K562 (cell line): ENCODE measurements at regions not wholly inside any gene's neighbourhood (a gene's known extent, or its start where the extent isn't known, plus 50 kb on each side); places are given as distances from the start of the nearest gene placed in this dataset.

Experiments
- CEBPB ChIP-seq: fragments of 450-650 bp; IDR thresholded peaks from 2 replicates; pipeline ENCODE4 v1.6.1; 2016; ENCODE audit warnings: missing genetic modification characterization, missing compliant biosample characterization
- CTCF ChIP-seq, 3 experiments: IDR thresholded peaks in 2 of 3; conservative IDR thresholded peaks in 1 of 3; 2 replicates each; pipeline ENCODE4 v1.5.1; 2011 to 2012; ENCODE audit warnings: low read length in 3 of 3, mild to moderate bottlenecking in 3 of 3, control low read depth in 2 of 3, improper control_type of control experiment in 1 of 3, inconsistent platforms in 1 of 3, low read depth in 1 of 3, mixed read lengths in 1 of 3, moderate library complexity in 1 of 3; ENCODE audit not compliant: insufficient read depth in 2 of 3
- ELF1 ChIP-seq: fragments of 200-800 bp; sonication (Bioruptor generic); IDR thresholded peaks from 2 replicates; pipeline ENCODE4 v1.6.1; 2016; ENCODE audit warnings: missing genetic modification characterization, missing compliant biosample characterization
- EZH2 ChIP-seq: IDR thresholded peaks from 2 replicates; pipeline ENCODE4 v1.6.1; 2012; ENCODE audit warnings: low read depth, mild to moderate bottlenecking, inconsistent platforms, low read length, borderline replicate concordance
- HDAC6 ChIP-seq: IDR thresholded peaks from 2 replicates; pipeline ENCODE4 v1.6.1; 2012; ENCODE audit warnings: low read depth, mild to moderate bottlenecking, control low read depth, inconsistent platforms, low read length, moderate library complexity
- POLR2AphosphoS2 ChIP-seq: IDR thresholded peaks from 2 replicates; pipeline ENCODE4 v1.6.1; 2012; ENCODE audit warnings: low read length, improper control_type of control experiment
- RFX1 ChIP-seq: fragments of 450-650 bp; IDR thresholded peaks from 2 replicates; pipeline ENCODE4 v1.6.1; 2016; ENCODE audit warnings: mild to moderate bottlenecking, moderate library complexity
- TARDBP ChIP-seq: fragments of 450-650 bp; IDR thresholded peaks from 2 replicates; pipeline ENCODE4 v1.6.1; 2016
- TEAD4 ChIP-seq, 2 experiments: sonication (generic) in 1 of 2; formaldehyde crosslinking in 1 of 2; IDR thresholded peaks; 2 replicates each; pipeline versions ENCODE4 v1.6.1 to v1.8.0; 2012 to 2022; ENCODE audit warnings: borderline replicate concordance in 1 of 2, inconsistent platforms in 1 of 2, low read length in 1 of 2, mild to moderate bottlenecking in 1 of 2, missing genetic modification reagents in 1 of 2

DNA sequence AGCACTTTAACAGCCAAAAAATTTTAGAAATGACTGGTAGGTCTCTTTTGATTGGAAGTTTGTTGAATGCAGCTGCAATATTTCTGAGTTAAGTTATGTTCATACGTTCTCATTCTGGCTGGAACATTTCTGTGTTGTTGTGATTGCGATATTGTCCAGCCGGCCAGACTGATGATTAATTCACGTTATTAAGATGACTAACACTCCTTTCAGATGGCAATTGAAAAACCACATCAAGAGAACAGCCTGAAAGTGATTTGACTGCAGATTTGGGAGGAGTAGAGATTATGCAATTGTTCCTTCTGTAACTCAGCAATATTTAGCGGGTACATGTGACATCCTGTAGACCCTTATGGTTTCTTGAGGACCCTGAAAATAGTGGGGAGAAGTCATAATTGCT, 133.7 kb downstream of the FBXO15 start:
- TF ChIP-seq TARDBP (no peak), CEBPB (tag) (no peak), ELF1 (tag) (no peak), HDAC6 (no peak), POLR2AphosphoS2 (no peak), RFX1 (no peak), TEAD4 (IDR thresholded peaks at IDR 0.05; ENCODE audit: low read length) (no peak), TEAD4 (CRISPR knock-in tag; IDR thresholded peaks at IDR 0.05; ENCODE audit: borderline replicate concordance) (no peak), CTCF (IDR thresholded peaks at IDR 0.05 in 2 of 3, conservative IDR thresholded peaks at IDR 0.05 in 1 of 3; ENCODE audit: insufficient read depth in 2 of 3, low read depth in 1 of 3, low read length in 3 of 3) (no peak), EZH2 (no peak)
